HEK293 (cell line): ENCODE measurements at regions not wholly inside any gene's neighbourhood (a gene's known extent, or its start where the extent isn't known, plus 50 kb on each side); places are given as distances from the start of the nearest gene placed in this dataset.

Experiments used
- TCF7L2 ChIP-seq: IDR thresholded peaks from 2 replicates; pipeline ENCODE4 v1.6.1; 2011; ENCODE audit warnings: low read depth, mild to moderate bottlenecking, inconsistent platforms, low read length, moderate library complexity, borderline replicate concordance
- ZNF37A ChIP-seq: fragments of 450-650 bp; IDR thresholded peaks from 2 replicates; pipeline ENCODE4 v1.5.1; 2018; ENCODE audit warnings: missing biosample characterization, missing genetic modification characterization

DNA sequence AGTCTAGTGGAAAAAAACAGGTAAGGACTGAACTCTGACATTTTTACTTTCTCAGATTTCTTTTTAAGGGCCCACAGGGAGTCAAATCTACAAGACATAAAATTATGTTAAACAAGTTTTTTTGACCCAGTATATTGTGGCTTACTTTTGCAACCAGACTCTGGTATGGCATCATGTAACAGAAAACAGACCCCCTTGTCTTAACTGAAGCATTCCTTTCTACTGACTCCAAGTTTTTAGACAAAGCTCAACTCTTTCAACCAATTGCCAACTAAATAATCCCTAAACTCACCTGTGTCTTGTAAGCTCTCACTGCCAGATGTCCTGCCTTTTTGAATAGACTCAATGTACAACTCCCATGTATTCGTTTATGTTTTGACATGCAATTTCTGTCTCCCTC is 64.3 kb downstream of the FASLG start:
- TF ChIP-seq ZNF37A (tag by site-specific recombination) (no peak), TCF7L2 (no peak)
